DMS53 treated with DMSO at 0.1 percent for 48 hours (cell line): ENCODE measurements at regions not wholly inside any gene's neighbourhood (a gene's known extent, or its start where the extent isn't known, plus 50 kb on each side); places are given as distances from the start of the nearest gene placed in this dataset.
"Not testable (repeated sequence)": the region's sequence is repeated elsewhere in the genome, so short reads cannot be mapped to it uniquely, and the experiment has no call there.

Experiments
- DNase-seq: peaks from one replicate; lab custom pipeline; 2025; ENCODE audit not compliant: unreplicated experiment; lab: John Stamatoyannopoulos, UW

DNA sequence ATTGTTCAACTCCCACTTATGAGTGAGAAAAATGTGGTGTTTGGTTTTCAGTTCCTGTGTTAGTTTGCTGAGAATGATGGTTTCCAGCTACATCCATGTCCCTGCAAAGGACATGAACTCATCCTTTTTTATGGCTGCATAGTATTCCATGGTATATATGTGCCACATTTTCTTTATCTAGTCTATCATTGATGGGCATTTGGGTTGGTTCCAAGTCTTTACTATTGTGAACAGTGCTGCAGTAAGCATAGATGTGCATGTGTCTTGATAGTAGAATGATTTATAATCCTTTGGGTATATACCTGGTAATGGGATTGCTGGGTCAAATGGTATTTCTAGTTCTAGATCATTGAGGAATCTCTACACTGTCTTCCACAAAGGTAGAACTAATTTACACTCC, 613.0 kb upstream of the MIR17HG start:
- not testable (repeated sequence) for DNase-seq

DNA sequence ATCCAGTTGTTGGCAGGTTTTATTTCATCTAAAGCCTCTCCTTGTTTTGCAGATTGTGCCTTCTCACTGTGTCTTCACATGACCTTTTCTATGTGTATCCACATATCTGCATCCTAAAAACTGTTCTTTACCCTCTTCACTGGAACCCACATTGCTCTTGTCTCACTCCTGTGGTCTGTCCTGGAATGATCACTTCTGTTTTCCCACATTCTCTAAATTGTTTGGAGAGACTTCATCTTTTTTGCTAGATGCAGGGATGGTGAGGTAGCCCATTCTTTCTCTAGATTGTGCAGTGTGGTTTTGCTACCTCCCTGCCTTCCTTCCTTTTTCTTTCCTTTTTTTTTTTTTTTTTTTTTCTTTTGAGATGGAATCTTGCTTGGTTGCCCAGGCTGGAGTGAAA, 608.6 kb upstream of the MIR17HG start:
- DNase-seq, result no peak

DNA sequence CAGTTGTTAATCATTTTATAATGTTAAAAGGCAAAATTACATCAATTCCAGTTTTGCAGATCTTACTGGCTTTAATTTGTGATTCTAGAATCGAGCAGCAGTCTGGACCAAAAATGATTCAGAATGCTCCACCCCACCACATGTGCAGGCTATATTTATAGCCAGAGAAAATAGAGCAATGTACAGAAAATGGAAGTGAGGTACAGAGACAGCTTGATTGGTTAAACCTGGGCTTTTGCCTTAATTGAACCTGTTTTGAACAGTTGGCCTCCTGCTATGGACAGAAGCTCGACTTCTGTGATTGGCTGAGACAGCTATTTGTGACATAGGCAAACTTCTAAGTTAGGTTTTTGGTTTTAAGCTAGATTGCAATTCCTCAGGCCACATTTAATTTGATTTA, 607.4 kb upstream of the MIR17HG start:
- no peak for DNase-seq

DNA sequence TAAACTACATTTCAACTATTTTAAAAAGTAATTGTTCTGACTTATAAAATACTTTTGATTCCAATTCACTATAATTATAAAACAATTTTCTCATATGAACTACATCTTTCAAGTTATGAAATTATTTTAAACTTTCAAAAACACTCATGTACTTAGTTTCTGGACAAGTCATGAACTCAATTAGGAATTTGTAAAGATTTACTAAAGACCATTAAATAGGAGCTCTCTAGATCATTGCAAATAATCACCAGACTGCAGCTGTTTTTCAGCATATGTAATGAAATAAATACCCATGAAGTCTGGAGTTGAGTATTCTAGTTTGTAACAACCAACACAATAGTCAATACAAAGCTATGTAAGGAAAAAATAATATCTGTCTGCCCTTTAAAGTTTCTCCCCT, 605.1 kb upstream of the MIR17HG start:
- DNase-seq, result no peak

DNA sequence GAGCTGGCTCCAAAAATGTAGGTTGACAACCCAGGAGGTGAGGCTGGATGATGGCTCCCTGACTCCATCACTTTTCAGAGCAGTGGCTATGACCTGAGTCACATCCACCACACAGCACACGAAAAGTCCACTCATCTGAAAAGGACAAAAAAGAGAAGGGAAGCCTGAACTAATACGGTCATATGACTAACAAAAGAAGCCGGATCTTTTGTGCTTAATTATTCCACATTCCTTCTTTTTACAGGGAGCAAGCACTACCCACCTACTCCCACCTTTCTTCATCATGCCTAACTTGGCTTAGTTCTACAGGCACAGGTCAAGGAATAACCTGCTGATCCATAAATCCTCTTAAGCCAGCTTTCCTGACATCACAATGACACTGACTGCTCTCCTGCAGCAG, 601.3 kb upstream of the MIR17HG start:
- DNase-seq, result no peak

DNA sequence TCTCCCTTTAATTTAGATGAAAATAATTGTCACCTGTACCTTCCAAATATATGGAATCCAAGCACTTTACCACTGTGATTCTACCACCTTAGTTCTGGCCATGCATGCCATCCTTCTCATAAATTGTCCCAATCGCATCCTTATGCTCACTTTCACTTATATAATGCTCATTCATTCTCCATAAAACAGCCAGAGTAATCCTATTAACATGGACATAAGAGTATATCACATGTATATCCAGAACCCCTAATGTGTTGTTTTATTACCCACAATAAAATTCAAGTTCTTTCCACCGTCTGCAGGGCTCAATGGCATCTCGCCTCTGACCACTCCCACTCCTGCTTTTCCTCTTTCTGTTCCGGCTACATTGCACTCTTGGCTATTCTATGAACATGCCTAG, 597.5 kb upstream of the MIR17HG start:
- DNase-seq, result no peak

DNA sequence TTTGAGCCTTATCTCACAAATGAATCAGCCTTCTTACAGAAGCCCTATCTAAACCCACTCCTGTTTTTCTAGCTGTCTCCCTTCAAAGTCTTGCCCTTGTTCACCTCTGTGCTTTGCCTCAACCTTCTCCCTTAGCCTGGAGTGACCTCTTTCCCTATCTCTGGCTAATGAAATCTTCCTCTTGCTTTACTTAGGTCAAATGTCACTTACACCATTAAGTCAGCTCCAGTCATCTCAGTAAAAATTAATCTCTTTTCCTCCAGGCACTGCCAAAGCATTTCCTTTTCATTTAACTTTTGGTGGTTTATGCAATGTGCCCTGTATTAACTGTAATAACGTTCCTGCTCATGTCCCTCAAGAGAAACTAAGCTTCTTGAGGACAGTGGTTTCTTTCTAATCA, 596.5 kb upstream of the MIR17HG start:
- DNase-seq, result no peak

DNA sequence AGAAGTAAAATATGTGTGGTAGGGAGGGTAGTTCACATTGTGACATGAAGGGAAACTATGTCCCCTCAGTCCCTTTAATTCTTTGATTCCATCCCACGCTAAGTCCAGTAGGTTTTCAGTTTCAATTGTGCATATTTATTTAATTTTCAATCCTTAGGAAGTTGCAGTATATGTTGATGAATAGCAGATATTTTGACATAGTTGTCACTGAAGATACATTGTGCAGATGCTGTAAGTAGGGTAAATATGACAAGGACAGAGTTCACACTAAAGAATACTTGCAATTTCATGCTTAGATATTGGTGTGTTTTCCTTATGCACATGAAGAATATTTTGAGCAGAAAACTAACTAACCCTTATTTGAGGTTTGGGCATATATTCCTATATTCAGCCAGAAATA, 595.4 kb upstream of the MIR17HG start:
- DNase-seq, result no peak

DNA sequence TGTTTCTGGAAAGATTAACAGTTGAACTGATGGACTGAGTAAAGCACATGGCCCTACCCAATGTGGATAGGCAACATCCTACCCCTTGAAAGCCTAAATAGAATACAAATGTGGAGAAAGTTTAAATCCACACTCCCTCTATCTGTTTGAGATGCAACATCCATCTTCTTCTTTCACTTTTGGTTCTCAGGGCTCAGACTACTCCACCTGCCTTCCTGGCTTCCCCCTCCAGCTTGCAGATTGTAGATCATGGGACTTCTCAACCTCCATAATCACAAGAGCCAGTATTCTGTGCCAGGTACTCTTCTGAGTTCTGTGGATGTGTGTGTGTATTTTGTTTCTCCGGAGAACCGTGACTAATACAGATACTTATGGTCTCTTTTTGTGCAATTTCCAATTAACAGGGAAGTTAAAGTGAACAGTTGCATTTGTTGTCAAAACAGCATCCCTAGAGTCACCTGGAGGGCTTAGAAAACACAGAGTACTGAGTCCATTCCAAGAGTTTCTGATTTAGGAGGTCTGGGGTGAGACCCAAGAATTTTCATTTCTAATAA, 590.3 kb upstream of the MIR17HG start:
- no peak for DNase-seq

DNA sequence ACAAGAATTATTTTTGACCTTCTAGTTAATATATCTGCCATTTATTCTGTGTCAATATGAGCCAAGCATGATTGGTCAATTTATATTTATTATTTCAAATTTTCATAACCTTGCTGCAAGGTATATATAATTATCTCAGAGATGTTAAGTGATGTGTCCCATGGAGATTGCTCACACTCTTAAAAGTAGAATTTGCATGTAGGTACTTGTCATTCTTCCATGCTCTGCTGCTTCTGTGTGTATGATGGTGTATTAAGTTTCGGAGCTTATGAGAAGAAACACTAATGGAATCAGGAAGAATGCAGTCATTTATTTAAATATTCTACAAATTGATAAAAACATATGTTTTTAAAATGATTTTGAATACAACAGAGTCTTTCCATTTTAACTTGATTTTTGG, 586.8 kb upstream of the MIR17HG start:
- no peak for DNase-seq

DNA sequence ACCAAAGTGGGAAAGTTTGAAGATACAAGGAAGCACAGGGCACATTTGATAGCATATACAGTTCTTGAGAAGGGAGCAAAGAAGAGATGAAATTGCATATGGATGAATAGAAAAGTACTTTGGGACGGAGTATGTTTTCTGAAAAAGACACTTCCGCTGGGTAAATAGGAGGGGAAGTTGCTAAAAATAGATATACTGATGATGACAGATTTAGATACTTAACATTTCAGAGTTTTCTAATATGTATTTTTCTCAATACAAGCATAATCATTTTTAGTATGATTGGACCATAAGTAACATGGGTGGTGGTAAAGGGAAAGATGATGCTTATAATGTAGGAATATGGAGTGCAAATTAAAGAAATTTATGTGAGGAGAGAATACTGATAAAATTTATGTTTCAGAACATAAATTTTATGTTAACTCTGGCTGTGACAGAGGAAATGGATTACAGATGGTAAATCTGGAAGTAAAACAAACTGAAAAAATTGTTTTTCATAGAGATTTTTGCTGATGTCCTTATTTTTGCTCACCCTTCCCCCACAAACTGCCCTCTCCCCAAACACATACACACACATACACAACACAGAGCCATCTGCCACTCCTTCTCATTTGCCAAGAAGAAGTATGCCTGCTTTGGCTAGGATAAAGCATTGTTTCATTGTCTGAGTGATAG, 583.9 kb upstream of the MIR17HG start:
- DNase-seq, result no peak

DNA sequence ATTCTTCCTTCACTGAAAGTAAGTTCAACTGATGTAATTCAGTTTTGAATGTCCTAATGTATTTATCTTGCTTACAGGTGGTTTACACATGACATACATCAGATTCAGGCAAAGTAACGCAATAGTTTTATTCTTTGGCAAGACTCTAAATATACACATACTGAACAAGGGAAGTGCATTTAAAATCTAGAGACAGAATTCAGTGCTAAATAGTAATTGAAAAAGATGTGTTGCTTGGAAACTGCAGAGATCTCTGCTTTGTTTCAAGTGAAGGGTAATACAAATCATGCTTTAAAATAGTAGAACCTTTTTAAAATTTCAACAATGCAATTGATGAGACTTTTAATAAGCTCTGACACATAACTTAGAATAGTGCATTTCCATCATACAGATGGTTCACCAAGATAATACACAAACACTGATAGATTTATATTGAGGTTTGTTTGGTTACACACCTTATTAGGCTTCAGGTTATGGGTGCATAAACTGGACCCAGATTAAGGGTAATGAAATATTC, 581.0 kb upstream of the MIR17HG start:
- DNase-seq, result no peak

DNA sequence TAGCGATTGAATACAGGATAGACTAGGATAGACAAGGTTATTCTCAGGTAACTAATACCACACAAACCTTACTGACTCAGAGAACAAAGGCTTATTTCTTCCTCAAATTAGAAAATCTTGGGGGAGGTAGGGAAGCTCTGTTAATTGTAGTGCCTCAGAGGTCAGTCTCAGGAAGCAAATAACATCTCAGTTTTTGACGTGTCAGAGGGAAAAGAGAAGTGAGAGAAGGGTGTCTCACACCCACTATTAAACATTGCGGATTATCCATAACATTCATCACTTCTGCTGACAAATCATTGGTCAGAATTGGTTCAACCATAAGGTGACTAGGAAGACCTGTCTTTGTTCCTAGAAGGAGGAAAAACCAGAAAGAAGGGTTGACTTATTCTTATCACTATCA, 579.4 kb upstream of the MIR17HG start:
- DNase-seq, result no peak

DNA sequence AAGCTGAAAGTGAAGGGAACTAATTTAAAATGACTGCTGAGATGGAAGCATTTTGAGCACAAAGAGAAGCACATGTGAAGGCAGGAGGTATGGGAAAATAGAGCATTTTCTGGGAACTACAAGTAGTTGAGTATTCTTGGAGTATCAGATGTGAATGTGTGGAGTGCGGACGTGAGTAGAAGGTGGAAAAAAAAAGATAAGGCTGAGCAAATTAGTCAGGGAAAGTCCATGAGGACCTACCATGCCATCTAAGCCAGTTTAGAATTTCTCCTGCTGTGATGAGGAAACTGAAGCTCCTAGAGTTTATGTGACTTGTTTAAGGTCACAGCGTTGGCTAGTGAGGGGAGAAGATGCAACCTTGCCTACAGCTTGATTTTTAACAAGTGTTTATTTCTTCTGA, 578.1 kb upstream of the MIR17HG start:
- DNase-seq, result no peak

DNA sequence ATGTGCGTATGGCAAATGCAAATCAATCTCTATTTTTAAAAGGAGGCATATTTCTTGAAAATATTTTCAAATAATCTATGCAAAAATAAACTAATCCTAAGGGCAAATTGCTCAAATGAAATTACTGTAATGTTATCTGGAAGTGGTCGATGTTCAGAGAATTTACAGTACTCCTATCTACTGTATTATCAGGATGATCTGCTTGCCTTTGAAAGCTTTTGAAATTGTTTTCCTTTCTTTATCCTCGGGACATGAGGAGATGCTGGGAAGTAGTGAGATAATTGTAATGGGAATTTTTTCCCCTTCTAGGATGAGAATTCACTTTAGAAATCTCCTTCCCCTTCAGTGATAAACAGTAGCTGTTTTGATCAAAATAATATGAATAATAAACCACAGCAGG, 577.2 kb upstream of the MIR17HG start:
- DNase-seq, result no peak

DNA sequence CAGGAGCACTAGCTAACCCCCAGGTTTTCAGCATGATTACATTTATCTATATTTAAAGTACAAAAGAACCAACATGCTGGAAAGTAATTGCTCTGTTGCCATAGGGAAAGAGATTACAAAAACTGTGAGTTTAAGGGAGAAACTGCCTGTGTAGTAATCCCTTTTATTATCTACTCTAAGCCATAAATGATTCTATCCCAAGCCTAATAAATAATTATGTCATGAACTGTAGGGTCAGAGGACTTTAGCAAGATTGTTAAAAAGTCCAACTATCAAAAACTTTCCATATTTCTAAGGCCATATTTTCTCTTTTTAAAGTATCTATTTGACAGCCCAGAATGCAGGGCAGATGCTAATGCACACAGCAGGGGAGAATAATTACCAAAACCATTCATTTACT, 573.8 kb upstream of the MIR17HG start:
- DNase-seq, result no peak

DNA sequence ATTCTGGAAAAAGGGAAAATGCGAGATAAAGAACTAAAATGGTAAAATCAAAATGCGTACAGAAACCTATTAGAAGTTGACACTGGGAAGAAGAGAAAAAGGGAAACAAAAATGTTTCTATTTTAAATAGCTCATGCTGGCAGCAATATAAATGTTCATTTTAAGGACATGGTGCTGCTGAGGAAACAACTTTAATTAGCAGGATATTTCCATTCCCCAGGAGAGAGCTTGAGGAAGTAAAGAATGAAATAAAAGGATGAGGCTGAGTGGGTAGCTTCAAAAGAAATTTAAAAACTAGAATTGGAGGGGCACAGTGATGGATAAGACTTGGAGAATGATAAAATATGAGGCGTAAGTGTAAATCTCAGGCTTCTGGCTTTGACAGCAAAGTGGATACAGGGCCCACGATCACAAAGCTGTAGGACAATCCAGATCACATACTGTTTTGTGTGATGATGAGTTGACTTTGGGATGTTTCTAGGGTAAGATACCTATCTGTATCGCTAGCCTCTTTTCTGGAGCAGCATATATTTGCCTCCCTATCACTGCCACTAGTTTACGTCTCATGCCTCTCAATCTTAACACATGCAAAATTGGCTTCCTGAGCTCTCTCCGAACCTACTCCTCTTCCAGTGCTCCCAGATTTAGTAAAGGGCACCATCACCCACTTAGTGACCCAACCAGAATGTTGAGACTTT, 571.3 kb upstream of the MIR17HG start:
- no peak for DNase-seq

DNA sequence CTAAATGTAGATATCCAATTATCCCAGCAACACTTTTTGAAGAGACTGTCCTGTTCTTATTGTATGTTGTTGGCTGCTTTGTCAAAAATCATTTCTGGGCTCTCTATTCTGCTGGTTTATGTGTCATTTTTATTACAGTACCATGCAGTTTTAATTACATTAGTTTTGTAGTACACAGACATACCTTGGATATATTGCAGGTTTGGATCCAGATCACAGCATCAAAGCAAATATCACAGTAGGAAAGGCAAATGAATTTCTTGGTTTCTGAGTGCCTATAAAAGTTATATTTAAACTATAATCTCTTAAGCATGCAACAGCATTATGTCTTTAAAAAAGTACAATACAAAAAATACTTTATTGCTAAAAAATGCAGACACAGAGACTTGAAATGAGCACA, 564.2 kb upstream of the MIR17HG start:
- DNase-seq, result no peak

DNA sequence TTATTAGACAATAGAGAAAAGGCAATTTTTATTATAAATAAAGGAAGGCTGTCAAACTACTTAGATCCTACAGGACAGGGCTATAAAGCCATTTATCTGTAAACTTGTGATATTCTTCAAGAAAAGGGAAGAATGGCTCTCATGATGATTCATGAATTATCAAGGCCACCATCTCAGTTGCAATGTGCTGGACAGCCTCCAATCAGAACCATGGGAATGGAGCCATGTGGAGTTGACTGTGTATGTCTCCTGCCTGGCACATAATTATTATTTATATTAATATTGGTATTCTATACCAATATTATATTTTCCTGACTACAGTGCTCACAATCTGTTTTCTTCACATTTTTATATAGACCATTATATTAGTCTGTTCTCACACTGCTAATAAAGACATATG, 560.5 kb upstream of the MIR17HG start:
- DNase-seq, result no peak

DNA sequence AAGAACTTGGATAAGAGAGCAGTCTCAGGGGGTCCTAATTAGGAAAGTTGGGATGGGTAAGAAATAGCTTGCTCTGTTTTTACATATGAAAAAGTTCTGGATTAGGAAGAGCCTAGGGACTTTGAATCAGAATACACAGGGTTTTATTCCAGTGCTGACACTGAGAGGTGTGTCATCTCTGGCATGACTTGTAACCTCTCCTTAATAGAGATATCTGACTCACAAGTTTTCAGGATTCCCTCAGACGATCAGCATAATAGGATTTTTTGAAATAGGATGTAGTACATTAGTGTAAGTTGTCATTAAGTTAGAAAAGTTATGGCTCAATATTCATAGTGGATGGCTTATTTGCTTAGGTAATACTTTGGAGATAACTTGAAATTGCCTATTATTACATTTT, 555.2 kb upstream of the MIR17HG start:
- DNase-seq, result no peak

DNA sequence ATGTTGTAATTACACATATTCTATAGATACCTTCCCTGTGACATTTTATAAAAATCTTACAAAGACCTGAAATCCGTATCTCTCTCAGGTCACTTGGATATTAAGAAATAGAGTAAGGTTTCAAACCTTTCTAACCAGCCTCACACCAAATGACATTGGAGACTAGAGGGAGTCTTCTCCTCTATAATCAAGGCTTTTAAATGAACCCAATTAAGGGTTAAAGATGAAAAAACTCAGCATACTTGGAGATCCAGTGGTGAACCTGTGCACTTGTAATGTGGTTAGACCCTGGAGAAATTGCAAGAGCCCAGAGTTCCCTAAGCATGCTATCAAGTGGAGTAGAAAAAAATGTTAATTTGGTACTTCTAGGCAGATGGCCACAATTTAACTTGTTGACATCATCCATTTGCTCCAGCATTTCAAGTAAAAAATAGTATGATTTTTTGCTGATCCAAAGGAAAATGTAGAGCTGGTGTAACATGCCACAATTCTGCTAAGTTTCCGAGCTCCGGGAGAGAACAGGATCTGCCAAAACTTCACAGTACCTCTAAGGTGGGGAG, 554.1 kb upstream of the MIR17HG start:
- no peak for DNase-seq

DNA sequence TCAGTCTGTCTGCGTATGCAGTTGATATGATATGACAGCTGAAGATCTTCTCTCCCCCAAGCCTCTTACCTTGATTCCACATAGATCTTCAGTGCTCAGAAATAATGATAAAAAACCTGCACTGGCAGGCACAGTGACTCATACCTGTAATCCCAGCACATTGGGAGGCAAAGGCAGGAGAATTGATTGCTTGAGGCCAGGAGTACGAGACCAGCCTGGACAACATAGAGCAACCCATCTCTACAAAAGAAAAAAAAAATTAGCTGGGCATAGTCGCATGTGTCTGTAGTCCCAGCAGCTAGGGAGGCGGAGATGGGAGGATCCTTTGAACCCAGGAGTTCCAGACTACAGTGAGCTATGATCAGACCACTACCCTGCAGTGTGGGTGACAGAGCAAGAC, 551.0 kb upstream of the MIR17HG start:
- no peak for DNase-seq
